Naive thymus-derived CD4-positive, alpha-beta T cell (primary cell): ENCODE measurements at regions not wholly inside any gene's neighbourhood (a gene's known extent, or its start where the extent isn't known, plus 50 kb on each side); places are given as distances from the start of the nearest gene placed in this dataset.

Experiments used
- ATAC-seq: fragments of 150-1000 bp; cut with Tn5 transposase; 2 replicates; pipeline ENCODE4 v1.10.0; 2021; ENCODE audit warnings: mild to moderate bottlenecking, moderate library complexity
- CTCF ChIA-PET: fragments of 350-600 bp; sonication (Branson Sonifier 250); formaldehyde crosslinking; loops from one replicate; lab custom pipeline; 2021; ENCODE audit warnings: antibody characterized with exemption; lab: Charles Lee
- POLR2A ChIA-PET: fragments of 350-600 bp; sonication (Branson Sonifier 250); formaldehyde crosslinking; loops from one replicate; lab custom pipeline; 2021; ENCODE audit warnings: antibody characterized with exemption, inconsistent platforms; lab: Charles Lee
- DNase-seq, 9 donors: peaks; one replicate each; pipeline versions ENCODE4 v3.0.0 to v3.0.0-alpha.2; 2020 to 2022; ENCODE audit warnings: mixed read lengths in 1 of 9
- H3K27ac ChIP-seq: one replicate; pipeline ENCODE4 v1.7.0; 2013; ENCODE audit warnings: mild to moderate bottlenecking, low read depth, low read length, moderate library complexity
- H3K27me3 ChIP-seq, 2 donors: one replicate each; pipeline ENCODE4 v1.7.0; 2013; ENCODE audit warnings: low read length in 2 of 2, mild to moderate bottlenecking in 2 of 2, moderate library complexity in 2 of 2; ENCODE audit not compliant: control insufficient read depth in 2 of 2, insufficient read depth in 2 of 2
- H3K36me3 ChIP-seq, 3 experiments: 1 replicate in 2 of 3; 2 replicates in 1 of 3; pipeline ENCODE4 v1.7.0; 2013; ENCODE audit warnings: low read length in 3 of 3, mild to moderate bottlenecking in 3 of 3, moderate library complexity in 1 of 3; ENCODE audit not compliant: insufficient read depth in 3 of 3, control insufficient read depth in 2 of 3
- H3K4me1 ChIP-seq, 2 donors: one replicate each; pipeline ENCODE4 v1.7.0; 2013; ENCODE audit warnings: low read length in 2 of 2, mild to moderate bottlenecking in 2 of 2, moderate library complexity in 1 of 2; ENCODE audit not compliant: control insufficient read depth in 2 of 2, insufficient read depth in 2 of 2
- H3K4me3 ChIP-seq: 2 replicates; pipeline ENCODE4 v1.7.0; 2013; ENCODE audit warnings: mild to moderate bottlenecking, low read length
- H3K9me3 ChIP-seq, 3 experiments: 1 replicate in 2 of 3; 2 replicates in 1 of 3; pipeline ENCODE4 v1.7.0; 2013; ENCODE audit warnings: low read length in 3 of 3; ENCODE audit not compliant: control insufficient read depth in 2 of 3
- H3K27ac Mint-ChIP-seq, 9 donors: one replicate each; pipeline ENCODE4 v1.8.0; 2020 to 2022; ENCODE audit warnings: mixed read lengths in 9 of 9, mild to moderate bottlenecking in 8 of 9, moderate library complexity in 5 of 9, inconsistent platforms in 2 of 9
- H3K27me3 Mint-ChIP-seq, 5 donors: one replicate each; pipeline ENCODE4 v1.8.0; 2021 to 2022; ENCODE audit warnings: mixed read lengths in 5 of 5, mild to moderate bottlenecking in 1 of 5
- H3K36me3 Mint-ChIP-seq, 5 donors: one replicate each; pipeline ENCODE4 v1.8.0; 2020 to 2022; ENCODE audit warnings: mixed read lengths in 5 of 5, mild to moderate bottlenecking in 3 of 5, inconsistent platforms in 1 of 5
- H3K4me1 Mint-ChIP-seq, 7 donors: one replicate each; pipeline ENCODE4 v1.8.0; 2020 to 2022; ENCODE audit warnings: mixed read lengths in 7 of 7, mild to moderate bottlenecking in 3 of 7, inconsistent platforms in 1 of 7
- H3K4me3 Mint-ChIP-seq, 10 donors: one replicate each; pipeline ENCODE4 v1.8.0; 2020 to 2022; ENCODE audit warnings: mild to moderate bottlenecking in 10 of 10, mixed read lengths in 10 of 10, moderate library complexity in 6 of 10, inconsistent platforms in 2 of 10
- H3K9me3 Mint-ChIP-seq, 11 donors: one replicate each; pipeline ENCODE4 v1.8.0; 2020 to 2022; ENCODE audit warnings: mixed read lengths in 11 of 11, mild to moderate bottlenecking in 4 of 11, inconsistent platforms in 1 of 11, moderate library complexity in 1 of 11
- intact Hi-C, 2 donors: fragments of 100-400 bp; cut with micrococcal nuclease; formaldehyde crosslinking; loops; one replicate each; pipeline ENCODE4 v1.15.1; 2023

DNA sequence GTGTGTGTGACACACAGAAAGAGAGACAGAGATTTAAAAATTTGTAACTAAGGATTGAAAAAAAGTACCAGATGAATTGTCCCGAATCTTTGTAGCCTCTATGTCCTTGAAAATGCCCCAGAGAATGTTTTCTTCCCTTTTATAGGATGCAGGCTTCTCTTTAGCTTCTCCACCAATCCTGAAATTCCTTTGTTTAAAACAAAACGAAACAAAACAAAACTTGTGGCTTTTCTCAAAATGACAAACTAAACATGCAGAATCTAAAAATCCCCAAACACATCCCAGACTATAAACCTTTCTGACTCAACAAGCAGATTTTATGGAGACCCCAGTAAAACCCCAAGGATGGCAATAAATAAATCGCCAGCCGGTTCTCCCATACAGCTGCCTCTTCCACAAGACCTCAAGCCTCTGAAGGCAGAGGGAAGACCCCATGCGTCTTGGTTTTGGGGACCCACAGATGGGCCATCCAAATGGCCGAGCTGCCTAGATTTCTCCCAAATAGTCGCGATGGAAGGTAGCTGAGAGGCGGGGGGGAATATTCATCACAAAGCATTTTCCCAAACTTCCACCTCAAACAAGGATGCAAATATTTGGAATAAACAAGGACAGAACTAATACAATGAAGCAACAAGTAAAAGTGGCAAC is 269.5 kb upstream of the FOXF1 start:
- no peak overlapping the region for H3K27ac Mint-ChIP-seq
- H3K4me1 Mint-ChIP-seq: no peaks in the 10 kb centered on the region
- no peak for ATAC-seq
- no peaks in the 10 kb centered on the region for H3K36me3 ChIP-seq
- H3K27me3 Mint-ChIP-seq: peaks cover 21 to 53% (median 31%) of the 10 kb centered on the region in 5 donors
- H3K4me3 Mint-ChIP-seq: no peak overlapping the region
- H3K9me3 ChIP-seq: no peaks in the 10 kb centered on the region
- H3K36me3 Mint-ChIP-seq: peaks cover 0 to 8% (median 0%) of the 10 kb centered on the region in 5 donors
- H3K4me1 ChIP-seq: no peaks in the 10 kb centered on the region
- no peak for DNase-seq
- intact Hi-C loops: no loop called here
- no peak overlapping the region for H3K27ac ChIP-seq
- H3K4me3 ChIP-seq: no peak overlapping the region
- H3K27me3 ChIP-seq: no peaks in the 10 kb centered on the region
- peaks cover 0 to 7% (median 0%) of the 10 kb centered on the region in 11 donors for H3K9me3 Mint-ChIP-seq
- POLR2A ChIA-PET: no interaction called here
- CTCF ChIA-PET: no interaction called here

GRCh38 chr16:86241681-86242080 is 268.6 kb upstream of the FOXF1 start:
- ChIA-PET POLR2A (no interaction called here), CTCF (no interaction called here)
- Histone ChIP-seq H3K4me3 (no peak overlapping the region), H3K27me3 (no peaks in the 10 kb centered on the region), H3K4me1 (no peaks in the 10 kb centered on the region), H3K36me3 (no peaks in the 10 kb centered on the region), H3K27ac (no peak overlapping the region), H3K9me3 (no peaks in the 10 kb centered on the region)
- Mint-ChIP-seq H3K9me3 (peaks cover 0 to 7% (median 0%) of the 10 kb centered on the region in 11 donors), H3K36me3 (peaks cover 0 to 8% (median 0%) of the 10 kb centered on the region in 5 donors), H3K4me3 (no peak overlapping the region), H3K27me3 (peaks cover 21 to 53% (median 31%) of the 10 kb centered on the region in 5 donors), H3K27ac (no peak overlapping the region), H3K4me1 (no peaks in the 10 kb centered on the region)
- intact Hi-C loops: no loop called here
- no peak for ATAC-seq
- no peak for DNase-seq

GRCh38 chr16:86242244-86243122 is 267.8 kb upstream of the FOXF1 start:
- ATAC-seq (peak; percentile 26), DNase-seq (no peak)
- Mint-ChIP-seq H3K9me3 (peaks cover 0 to 7% (median 0%) of the 10 kb centered on the region in 11 donors), H3K27me3 (peaks cover 21 to 53% (median 31%) of the 10 kb centered on the region in 5 donors), H3K27ac (no peak overlapping the region), H3K36me3 (peaks cover 0 to 8% (median 0%) of the 10 kb centered on the region in 5 donors), H3K4me1 (no peaks in the 10 kb centered on the region), H3K4me3 (no peak overlapping the region)
- intact Hi-C loops: no loop called here
- Histone ChIP-seq H3K4me1 (no peaks in the 10 kb centered on the region), H3K27me3 (no peaks in the 10 kb centered on the region), H3K27ac (no peak overlapping the region), H3K36me3 (no peaks in the 10 kb centered on the region), H3K4me3 (no peak overlapping the region), H3K9me3 (no peaks in the 10 kb centered on the region)
- ChIA-PET POLR2A (no interaction called here), CTCF (no interaction called here)

DNA sequence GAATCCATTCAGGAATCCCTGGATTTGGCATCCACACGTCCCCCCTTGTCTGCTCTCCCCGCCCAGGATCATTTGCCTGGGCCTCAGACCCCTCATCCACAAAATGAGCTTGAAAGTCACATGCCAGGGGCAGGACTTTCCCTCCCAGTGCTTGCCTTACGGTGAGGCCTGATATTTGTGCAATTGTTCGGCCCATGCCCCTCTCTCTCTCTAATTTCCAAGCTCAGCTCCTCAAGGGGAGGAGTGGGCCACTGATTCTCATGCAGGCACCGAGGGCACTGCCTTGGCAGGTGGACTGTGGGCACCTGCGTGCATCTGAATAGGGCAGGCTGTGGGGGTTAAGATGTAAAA is 267.2 kb upstream of the FOXF1 start:
- ChIA-PET CTCF (no interaction called here), POLR2A (no interaction called here)
- Mint-ChIP-seq H3K4me3 (no peak overlapping the region), H3K9me3 (peaks cover 0 to 7% (median 0%) of the 10 kb centered on the region in 11 donors), H3K36me3 (peaks cover 0 to 8% (median 0%) of the 10 kb centered on the region in 5 donors), H3K27ac (no peak overlapping the region), H3K4me1 (no peaks in the 10 kb centered on the region), H3K27me3 (peaks cover 21 to 53% (median 31%) of the 10 kb centered on the region in 5 donors)
- DNase-seq (no peak), ATAC-seq (no peak)
- intact Hi-C loops: no loop called here
- no peaks in the 10 kb centered on the region for H3K27me3 ChIP-seq
- no peaks in the 10 kb centered on the region for H3K9me3 ChIP-seq
- H3K4me1 ChIP-seq: no peaks in the 10 kb centered on the region
- H3K36me3 ChIP-seq: no peaks in the 10 kb centered on the region
- H3K27ac ChIP-seq: no peak overlapping the region
- no peak overlapping the region for H3K4me3 ChIP-seq

DNA sequence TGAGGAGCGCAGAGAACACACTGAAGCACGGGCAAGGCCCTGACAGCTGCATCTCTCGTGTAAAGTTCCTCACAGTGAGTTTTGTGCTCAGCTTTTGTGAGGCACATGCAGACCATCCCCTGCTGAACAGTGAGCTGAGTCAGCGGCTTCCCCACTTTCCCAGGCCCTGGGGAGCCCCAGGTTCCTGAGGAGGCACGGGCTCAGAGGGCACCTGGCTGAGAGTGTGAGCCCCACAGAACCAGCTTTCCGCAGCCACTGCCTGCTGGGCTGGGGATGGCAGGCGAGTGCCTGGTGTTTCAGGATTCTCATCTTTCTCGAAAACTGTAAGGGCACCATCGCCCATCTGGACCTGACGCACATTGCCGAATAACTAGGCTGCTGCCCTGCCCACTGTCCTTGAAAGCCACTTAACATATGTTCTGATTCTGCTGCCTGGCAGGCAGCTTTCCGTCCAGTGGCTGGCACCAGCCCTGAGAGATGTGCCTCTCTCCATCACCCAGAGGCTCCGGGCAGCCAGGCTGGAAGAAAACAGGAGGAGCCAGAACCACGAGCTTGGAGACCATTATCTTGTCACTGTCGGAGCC is 266.7 kb upstream of the FOXF1 start:
- POLR2A ChIA-PET: no interaction called here
- H3K4me3 ChIP-seq: no peak overlapping the region
- peaks cover 0 to 7% (median 0%) of the 10 kb centered on the region in 11 donors for H3K9me3 Mint-ChIP-seq
- CTCF ChIA-PET: no interaction called here
- intact Hi-C loops: no loop called here
- no peaks in the 10 kb centered on the region for H3K36me3 ChIP-seq
- peaks cover 21 to 56% (median 31%) of the 10 kb centered on the region in 5 donors for H3K27me3 Mint-ChIP-seq
- peaks cover 0 to 8% (median 0%) of the 10 kb centered on the region in 5 donors for H3K36me3 Mint-ChIP-seq
- H3K4me3 Mint-ChIP-seq: no peak overlapping the region
- no peak for ATAC-seq
- H3K27ac Mint-ChIP-seq: no peak overlapping the region
- no peak for DNase-seq
- no peaks in the 10 kb centered on the region for H3K27me3 ChIP-seq
- no peaks in the 10 kb centered on the region for H3K4me1 ChIP-seq
- H3K4me1 Mint-ChIP-seq: no peaks in the 10 kb centered on the region
- no peaks in the 10 kb centered on the region for H3K9me3 ChIP-seq
- H3K27ac ChIP-seq: no peak overlapping the region

DNA sequence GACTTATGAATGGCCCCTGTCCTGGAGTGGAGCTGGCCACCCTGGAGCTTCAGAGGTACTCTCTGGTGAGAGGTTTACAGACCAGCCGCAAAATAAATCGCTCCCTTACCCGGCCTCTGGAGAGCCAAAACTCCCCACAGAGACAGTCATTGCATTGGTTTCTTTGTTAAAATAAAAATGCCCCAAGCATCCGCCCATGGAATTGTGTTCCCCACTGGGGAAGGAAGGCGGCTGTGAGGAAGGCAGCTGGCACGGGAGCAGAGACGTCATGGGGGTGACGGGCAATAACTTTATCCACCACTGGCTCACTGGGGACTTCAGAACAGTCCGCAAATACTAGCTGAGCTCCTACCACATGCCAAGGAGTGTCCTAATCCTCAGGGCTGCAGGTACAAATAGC is 266.2 kb upstream of the FOXF1 start:
- Histone ChIP-seq H3K27me3 (no peaks in the 10 kb centered on the region), H3K9me3 (no peaks in the 10 kb centered on the region), H3K36me3 (no peaks in the 10 kb centered on the region), H3K4me1 (no peaks in the 10 kb centered on the region), H3K27ac (no peak overlapping the region), H3K4me3 (no peak overlapping the region)
- Mint-ChIP-seq H3K4me3 (no peak overlapping the region), H3K27me3 (peaks cover 21 to 57% (median 31%) of the 10 kb centered on the region in 5 donors), H3K27ac (no peak overlapping the region), H3K36me3 (peaks cover 0 to 8% (median 0%) of the 10 kb centered on the region in 5 donors), H3K4me1 (no peaks in the 10 kb centered on the region), H3K9me3 (peaks cover 0 to 7% (median 0%) of the 10 kb centered on the region in 11 donors)
- CTCF ChIA-PET: no interaction called here
- no peak for ATAC-seq
- DNase-seq: no peak
- intact Hi-C loops: no loop called here
- POLR2A ChIA-PET: no interaction called here
